ENCODE measurements at regions not wholly inside any gene's neighbourhood (a gene's known extent, or its start where the extent isn't known, plus 50 kb on each side); places are given as distances from the start of the nearest gene placed in this dataset.

DNA sequence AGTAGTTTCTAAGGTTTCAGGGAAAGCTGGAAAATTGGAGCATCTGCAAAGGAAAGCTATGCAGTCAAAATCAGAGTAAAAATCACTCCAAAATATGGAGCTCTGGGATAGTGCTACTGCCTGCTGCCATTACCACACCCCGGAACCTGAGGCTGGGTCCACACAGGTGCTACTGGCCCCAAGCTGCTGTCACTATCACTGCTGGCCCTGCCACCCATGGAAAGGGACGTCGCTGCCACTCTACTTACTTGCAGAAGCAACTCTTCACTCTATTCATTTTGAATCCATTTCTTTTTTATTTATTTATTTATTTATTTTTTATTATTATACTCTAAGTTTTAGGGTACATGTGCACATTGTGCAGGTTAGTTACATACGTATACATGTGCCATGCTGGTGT is 60.3 kb upstream of the RGS18 start:
- no peak for DNase-seq (ENCODE audit: low read depth)

DNA sequence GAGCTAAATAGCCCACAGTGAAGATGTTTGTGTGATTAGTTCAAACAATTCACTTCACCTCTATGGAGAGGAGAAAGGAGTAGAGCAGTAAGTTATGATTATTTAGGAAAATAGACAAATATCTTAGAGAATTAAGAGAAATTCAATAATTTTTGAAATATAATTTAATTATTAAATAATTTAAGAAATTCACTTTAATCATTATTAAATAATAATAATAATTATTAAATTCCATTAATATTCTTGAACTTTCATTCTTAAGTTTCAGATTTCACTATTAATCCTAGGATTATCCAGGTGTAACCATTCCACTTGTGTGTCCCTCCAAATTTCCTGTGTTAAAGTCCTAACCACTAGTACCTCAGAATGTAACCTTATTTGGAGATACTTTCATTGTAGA is 58.9 kb upstream of the RGS18 start:
- no peak for DNase-seq (ENCODE audit: low read depth)

DNA sequence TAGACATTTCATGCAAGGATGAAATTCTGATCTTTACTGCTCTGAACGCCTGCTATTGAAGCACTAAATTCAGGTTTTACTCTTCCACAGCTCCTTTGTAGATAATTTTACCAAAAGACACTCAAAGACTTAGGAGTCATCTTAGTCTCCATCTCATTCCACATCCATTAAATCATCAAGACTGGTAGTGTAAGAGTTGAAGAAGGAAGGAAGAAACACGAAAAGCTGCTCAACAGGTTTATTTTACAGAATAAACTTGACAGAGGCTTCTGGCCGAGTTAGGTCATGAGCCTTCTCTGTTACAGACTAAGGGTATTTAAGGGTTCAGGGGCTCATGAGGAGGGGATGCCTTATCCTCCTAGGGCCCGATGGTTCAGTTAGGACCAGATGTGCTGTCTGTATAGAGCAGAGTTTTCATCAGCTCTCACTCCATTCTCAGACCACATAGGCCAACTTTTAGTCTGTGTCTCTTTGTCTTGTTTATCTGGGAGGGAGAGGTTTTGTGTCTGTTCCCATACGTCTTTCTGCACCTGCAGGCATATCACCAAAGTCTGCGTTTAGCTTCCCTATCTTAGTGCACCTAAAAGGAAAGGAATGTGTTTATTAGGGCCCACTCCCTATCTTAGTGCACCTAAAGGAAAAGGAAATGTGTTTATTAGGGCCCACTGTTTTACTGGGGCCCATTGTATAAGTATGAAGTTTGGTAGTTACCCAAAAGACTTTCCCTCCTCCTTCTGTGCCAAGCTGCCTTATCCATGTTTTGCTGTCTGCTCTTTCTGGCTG is 57.4 kb upstream of the RGS18 start:
- no peak for DNase-seq (ENCODE audit: low read depth)

DNA sequence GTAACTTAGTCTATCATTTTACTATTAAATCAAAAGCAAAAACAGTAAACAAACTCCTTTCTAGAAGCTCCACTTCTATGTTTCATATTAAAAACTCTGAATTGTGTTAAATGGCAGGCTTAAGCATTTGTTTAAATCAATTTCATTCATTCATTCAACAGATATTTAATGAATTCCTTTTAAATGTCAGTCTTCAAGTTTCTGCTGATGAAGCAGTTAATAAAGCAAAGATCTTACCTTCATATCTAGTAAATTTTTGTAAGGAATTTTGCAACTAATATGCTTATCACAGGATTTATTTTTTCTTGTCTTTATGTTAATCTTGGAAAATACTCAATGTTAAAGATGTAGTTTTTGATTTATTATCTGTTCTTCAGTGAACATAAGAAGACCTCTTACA is 54.1 kb upstream of the RGS18 start:
- DNase-seq (ENCODE audit: low read depth) = no peak

DNA sequence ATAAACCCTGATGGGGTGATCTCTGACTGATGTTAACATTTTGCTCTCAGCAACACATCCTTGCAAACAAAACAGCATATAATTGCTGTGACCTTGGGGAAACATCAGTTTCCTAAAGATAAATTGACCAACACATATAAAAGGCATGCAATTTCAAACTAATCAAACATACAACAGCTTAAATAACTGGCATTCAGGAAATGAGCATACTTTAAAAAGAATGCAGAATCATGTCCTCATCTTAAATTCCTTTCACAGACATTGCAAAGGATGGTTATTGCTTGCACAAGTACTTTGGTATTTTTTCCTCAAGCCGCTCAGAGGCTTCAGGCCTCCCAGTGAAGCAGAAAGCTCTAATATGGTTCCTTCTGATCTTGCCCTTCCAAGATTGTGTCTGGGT is 53.4 kb upstream of the RGS18 start:
- DNase-seq (ENCODE audit: low read depth) = peak; percentile 89

DNA sequence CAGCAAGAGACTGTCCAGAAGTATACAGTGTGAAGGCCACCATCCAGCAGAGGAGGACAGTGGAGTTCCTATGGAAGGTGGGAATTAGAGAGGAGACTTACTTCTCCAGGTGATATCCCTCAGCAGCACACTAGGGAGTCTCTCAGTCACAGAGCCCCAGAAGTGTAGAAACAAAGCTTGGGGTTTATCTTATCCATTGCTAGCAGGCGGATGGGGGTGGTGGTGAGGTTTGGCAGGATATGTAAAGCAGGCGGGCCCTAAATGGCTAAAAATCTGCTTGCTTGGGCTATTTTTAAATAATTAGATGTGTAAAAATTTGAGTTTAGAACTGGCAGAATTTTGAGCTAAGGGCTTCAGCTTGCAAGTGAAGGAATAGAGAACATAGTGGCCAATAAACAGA is 50.1 kb upstream of the RGS18 start:
- no peak for DNase-seq (ENCODE audit: low read depth)
